Epithelial cell of proximal tubule (primary cell): ENCODE measurements at regions not wholly inside any gene's neighbourhood (a gene's known extent, or its start where the extent isn't known, plus 50 kb on each side); places are given as distances from the start of the nearest gene placed in this dataset.
A peak's percentile ranks its signal among the peaks of the same experiment; 100 is the strongest.

ENCODE experiments used
- DNase-seq: peaks from one replicate; pipeline ENCODE4 v3.0.0-alpha.2; 2011; ENCODE audit warnings: low read depth
- H3K4me3 ChIP-seq: 2 replicates; pipeline ENCODE4 v1.5.1; 2011; ENCODE audit warnings: low read depth, mild to moderate bottlenecking, low read length
- TF ChIP-seq, protein P1 (sequence below): conservative IDR thresholded peaks from 2 replicates; pipeline ENCODE4 v1.5.1; 2012; ENCODE audit warnings: low read depth, mild to moderate bottlenecking, low read length

DNA sequence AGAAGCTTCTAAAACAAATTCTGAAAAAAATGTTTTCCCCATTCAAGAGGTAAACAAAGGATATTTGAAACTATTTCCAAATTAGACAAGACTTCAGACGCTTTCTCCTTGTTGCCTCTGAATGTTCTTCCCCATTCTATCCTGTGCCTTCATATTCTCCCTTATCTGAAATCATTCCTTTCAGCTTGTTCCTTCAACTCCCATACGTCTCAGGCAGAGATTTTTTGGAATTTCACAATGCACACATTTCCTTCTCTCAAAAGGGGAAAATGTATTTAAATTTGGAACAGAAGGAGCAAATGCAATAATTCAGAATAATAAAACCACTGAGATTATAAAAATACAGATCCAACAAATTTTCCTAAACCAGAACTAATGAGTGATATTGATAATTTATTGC lies 198.7 kb upstream of the IVNS1ABP start:
- DNase-seq, result no peak
- no peak overlapping the region for H3K4me3 ChIP-seq
- TF ChIP-seq, protein P1, sequence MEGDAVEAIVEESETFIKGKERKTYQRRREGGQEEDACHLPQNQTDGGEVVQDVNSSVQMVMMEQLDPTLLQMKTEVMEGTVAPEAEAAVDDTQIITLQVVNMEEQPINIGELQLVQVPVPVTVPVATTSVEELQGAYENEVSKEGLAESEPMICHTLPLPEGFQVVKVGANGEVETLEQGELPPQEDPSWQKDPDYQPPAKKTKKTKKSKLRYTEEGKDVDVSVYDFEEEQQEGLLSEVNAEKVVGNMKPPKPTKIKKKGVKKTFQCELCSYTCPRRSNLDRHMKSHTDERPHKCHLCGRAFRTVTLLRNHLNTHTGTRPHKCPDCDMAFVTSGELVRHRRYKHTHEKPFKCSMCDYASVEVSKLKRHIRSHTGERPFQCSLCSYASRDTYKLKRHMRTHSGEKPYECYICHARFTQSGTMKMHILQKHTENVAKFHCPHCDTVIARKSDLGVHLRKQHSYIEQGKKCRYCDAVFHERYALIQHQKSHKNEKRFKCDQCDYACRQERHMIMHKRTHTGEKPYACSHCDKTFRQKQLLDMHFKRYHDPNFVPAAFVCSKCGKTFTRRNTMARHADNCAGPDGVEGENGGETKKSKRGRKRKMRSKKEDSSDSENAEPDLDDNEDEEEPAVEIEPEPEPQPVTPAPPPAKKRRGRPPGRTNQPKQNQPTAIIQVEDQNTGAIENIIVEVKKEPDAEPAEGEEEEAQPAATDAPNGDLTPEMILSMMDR, result no peak

DNA sequence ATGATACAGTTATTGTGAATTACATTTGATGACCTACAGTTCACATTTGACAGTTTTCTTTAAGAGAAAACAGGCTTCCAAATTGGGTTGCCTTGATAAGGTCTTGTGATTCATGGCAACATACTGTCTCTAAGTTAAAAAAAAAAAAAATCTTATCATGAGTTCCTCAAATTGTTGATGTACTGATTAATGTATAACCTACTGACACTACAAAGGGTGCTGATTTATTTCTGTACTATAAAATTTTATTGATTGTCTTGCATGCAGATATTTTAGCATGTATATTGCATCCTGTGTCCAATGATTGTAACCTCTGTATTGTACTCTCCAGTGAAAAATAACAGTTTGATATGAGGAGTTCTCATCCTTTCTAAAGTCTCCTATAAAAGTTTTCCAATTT lies 197.3 kb upstream of the IVNS1ABP start:
- no peak for DNase-seq
- TF ChIP-seq, protein P1, result no peak
- no peak overlapping the region for H3K4me3 ChIP-seq

DNA sequence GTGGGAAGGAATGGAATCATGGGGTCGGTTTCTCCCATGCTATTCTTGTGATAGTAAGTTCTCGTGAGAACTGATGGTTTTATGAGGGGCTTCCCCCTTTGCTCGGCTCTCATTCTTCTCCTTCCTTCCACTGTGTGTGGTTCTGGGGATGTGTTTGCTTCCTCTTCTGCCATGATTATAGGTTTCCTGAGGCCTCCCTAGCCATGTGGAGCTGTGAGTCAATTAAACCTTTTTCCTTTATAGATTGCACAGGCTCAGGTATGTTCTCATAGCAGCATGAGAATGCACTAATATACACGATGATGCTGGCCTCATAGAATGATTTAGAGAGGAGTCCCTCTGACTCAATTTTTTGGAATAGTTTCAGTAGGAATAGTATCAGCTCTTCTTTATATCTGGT lies 195.4 kb upstream of the IVNS1ABP start:
- TF ChIP-seq, protein P1, result no peak
- no peak for DNase-seq
- no peak overlapping the region for H3K4me3 ChIP-seq

DNA sequence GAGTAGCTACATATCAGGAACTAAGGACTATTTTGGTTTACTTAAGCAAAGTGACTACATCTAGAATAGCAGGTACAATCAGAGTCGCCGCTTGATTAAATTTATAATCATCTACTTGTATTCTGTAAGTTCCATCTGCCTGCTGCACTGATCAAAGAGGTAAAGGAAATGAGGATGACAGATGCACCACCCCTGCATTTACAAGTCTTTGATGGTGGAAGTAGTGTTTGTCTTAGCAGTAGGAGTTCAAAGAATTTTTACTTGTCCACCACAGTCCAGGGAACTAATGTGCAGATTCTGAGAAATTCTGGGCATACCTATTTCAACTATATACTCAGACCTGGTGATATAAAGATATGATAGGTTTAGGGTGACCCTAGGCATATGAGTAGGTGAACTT lies 184.1 kb upstream of the IVNS1ABP start:
- TF ChIP-seq, protein P1, result no peak
- no peak for DNase-seq
- H3K4me3 ChIP-seq, result no peak overlapping the region

DNA sequence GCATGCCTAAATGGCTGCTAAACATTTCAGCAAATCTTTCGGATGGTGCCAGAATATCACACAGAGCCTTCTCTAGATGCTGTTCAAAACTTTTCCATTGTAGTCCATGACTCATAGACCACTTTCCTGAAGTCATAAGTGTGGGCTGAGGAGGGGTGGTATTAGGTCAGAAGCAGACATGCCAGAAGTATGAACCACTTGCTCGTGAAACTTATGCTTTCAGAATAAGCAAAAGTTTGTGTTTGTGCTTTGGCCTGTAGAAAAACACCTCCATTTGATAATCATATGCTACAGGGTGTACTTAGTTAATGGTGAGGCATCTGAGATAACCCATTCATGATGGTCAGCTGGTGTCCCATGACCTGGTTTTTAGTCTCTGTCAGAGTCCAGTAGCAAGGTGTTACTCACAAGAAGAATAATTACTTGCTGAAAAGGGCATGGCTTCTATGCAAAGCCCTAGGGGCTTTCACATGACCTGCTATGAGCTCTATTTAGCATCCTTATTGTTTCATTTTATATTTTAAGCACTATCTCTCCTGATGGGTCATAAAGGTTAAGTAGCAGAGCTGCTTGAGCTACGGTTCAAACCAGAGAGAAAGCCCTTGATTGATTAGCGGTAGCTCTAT lies 183.1 kb upstream of the IVNS1ABP start:
- TF ChIP-seq, protein P1, result no peak

DNA sequence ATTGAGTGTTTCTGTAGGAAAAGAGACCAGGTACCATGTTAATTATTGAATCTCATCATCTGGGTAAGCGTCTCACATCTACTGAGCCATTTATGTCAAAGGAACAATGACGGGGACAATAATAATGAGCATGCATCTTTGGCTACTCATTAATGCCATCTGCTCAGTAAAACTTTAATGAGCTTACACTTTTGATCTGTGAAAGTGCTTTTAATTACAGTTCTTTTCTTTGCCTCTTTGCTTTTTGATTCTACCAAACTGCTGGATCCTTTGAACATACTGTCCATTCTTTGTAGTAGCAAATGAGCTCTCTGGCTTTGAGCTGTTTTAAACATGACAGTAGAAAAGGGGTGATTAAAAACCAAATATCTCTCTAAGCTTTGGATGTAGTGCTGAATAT lies 181.2 kb upstream of the IVNS1ABP start:
- no peak overlapping the region for H3K4me3 ChIP-seq
- TF ChIP-seq, protein P1, result no peak
- no peak for DNase-seq

More for the DNA sequence above, 183.1 kb upstream of the IVNS1ABP start:
- H3K4me3 ChIP-seq, result no peak overlapping the region
- DNase-seq, result peak; percentile 72

DNA sequence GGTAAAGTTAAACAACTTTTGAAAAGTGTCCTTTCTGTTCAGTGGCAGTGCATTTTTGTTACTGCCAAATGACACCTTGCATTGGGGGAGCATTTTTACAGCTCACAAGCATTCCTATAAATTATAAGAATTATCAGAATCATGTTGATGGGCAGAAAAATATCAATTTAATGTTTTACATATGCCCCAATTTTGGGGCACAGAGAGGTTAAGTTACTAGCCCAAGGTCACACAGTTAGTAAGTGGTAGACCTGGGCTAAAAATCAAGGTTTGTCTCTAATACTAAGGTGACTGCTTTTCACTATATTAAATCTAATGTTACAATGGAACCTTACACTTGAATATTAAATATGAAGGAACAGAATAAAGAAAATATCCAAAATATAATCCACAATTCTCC lies 180.1 kb upstream of the IVNS1ABP start:
- TF ChIP-seq, protein P1, result no peak

More for the DNA sequence above, 180.1 kb upstream of the IVNS1ABP start:
- H3K4me3 ChIP-seq, result no peak overlapping the region
- no peak for DNase-seq
